CD4-positive, alpha-beta T cell treated with Interleukin-10 for 1 hour (primary cell): ENCODE measurements at regions not wholly inside any gene's neighbourhood (a gene's known extent, or its start where the extent isn't known, plus 50 kb on each side); places are given as distances from the start of the nearest gene placed in this dataset.

Experiments used
- DNase-seq: peaks from one replicate; pipeline ENCODE4 v3.0.0-alpha.2; 2020

- no peak for DNase-seq
Observed at GRCh38 chr6:73901311-73901710, 205.3 kb downstream of the CD109 start.

- no peak for DNase-seq
Observed at GRCh38 chr6:73898599-73898998, 202.6 kb downstream of the CD109 start.

- DNase-seq = no peak
Observed at GRCh38 chr6:73893696-73894095, 197.7 kb downstream of the CD109 start.

- DNase-seq = no peak
Observed at GRCh38 chr6:73888050-73888449, 192.0 kb downstream of the CD109 start.

- DNase-seq = no peak
Observed at GRCh38 chr6:73885393-73885792, 189.4 kb downstream of the CD109 start.

- no peak for DNase-seq
Observed at GRCh38 chr6:73884540-73884939, 188.5 kb downstream of the CD109 start.

- DNase-seq = no peak
Observed at GRCh38 chr6:73879501-73880293, 183.7 kb downstream of the CD109 start.

GRCh38 chr6:73878403-73878802 is 182.4 kb downstream of the CD109 start:
- no peak for DNase-seq
